ENCODE measurements at regions not wholly inside any gene's neighbourhood (a gene's known extent, or its start where the extent isn't known, plus 50 kb on each side); places are given as distances from the start of the nearest gene placed in this dataset.

DNA sequence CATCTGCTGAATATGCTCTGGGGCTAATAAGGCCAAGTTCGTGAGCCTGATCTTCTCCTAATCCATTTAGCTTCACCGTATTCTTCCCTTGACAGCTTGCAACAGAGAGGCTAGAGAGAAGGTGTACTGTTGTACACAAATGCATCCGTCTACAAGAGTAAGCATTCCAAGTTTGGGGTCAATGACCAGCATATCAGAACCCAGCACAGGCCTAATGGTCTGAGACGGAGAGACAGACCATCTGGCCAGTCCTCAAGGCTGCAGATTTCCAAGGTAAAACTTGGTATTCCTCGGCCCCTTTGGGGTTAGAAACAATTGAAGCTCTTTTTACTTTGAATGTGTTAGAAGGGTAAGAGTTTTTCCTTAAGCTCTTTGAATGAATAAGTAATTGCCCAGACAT lies 481.2 kb upstream of the KLF4 start:
- TF ChIP-seq YY1 (IDR thresholded peaks at IDR 0.05; ENCODE audit: insufficient read depth, insufficient read length) (no peak), ZNF274 (IDR thresholded peaks at IDR 0.05; ENCODE audit: low read depth, low read length) (no peak), SUZ12 (IDR thresholded peaks at IDR 0.05; ENCODE audit: extremely low read depth, insufficient read depth, insufficient read length) (no peak)

Measured in NT2/D1 (cell line).